IMR-90 (cell line): ENCODE measurements at regions not wholly inside any gene's neighbourhood (a gene's known extent, or its start where the extent isn't known, plus 50 kb on each side); places are given as distances from the start of the nearest gene placed in this dataset.
A peak's percentile ranks its signal among the peaks of the same experiment; 100 is the strongest.

Experiments
- ATAC-seq: fragments of 200-7000 bp; cut with Tn5 transposase; 2 replicates; pipeline ENCODE4 v1.9.1; 2020; ENCODE audit warnings: low read depth, mild to moderate bottlenecking, moderate library complexity
- BruUV-seq: library from RNA; stranded (reverse); fragments of 400-500 nt; replicated peaks from 2 replicates; lab custom pipeline; 2021; lab: Mats Ljungman, UMichigan
- CTCF ChIA-PET: fragments of 300-600 bp; formaldehyde crosslinking; extraction: SDS; loops from one replicate; lab custom pipeline; 2021; ENCODE audit warnings: antibody characterized with exemption; lab: Yijun Ruan, JAX
- POLR2A ChIA-PET: fragments of 300-600 bp; sonication (Branson Sonifier 250); formaldehyde crosslinking; loops from one replicate; lab custom pipeline; 2022; ENCODE audit warnings: antibody characterized with exemption; ENCODE audit not compliant: unreplicated experiment; lab: Charles Lee
- DNase-seq: peaks from one replicate; pipeline ENCODE4 v3.0.0; 2013
- H2AFZ ChIP-seq: replicated peaks from 2 replicates; pipeline ENCODE3; 2013; ENCODE audit warnings: low read length, mild to moderate bottlenecking; ENCODE audit not compliant: poor library complexity
- H2AK5ac ChIP-seq: 2 replicates; pipeline ENCODE4 v1.6.1; 2013; ENCODE audit warnings: low read depth, low read length, inconsistent platforms
- H2AK9ac ChIP-seq: replicated peaks from 2 replicates; pipeline ENCODE3; 2013; ENCODE audit warnings: mild to moderate bottlenecking, low read depth, low read length, moderate library complexity; ENCODE audit not compliant: poor library complexity
- H2BK120ac ChIP-seq: 2 replicates; pipeline ENCODE4 v1.6.1; 2013; ENCODE audit warnings: low read depth, low read length, inconsistent platforms
- H2BK15ac ChIP-seq: 3 replicates; pipeline ENCODE4 v1.6.1; 2013; ENCODE audit warnings: low read depth, low read length, inconsistent platforms
- H2BK20ac ChIP-seq: 2 replicates; pipeline ENCODE4 v1.6.1; 2013; ENCODE audit warnings: low read depth, mild to moderate bottlenecking, inconsistent platforms, low read length, moderate library complexity
- H2BK5ac ChIP-seq: 2 replicates; pipeline ENCODE4 v1.6.1; 2013; ENCODE audit warnings: mild to moderate bottlenecking, low read depth, low read length, inconsistent platforms; ENCODE audit not compliant: poor library complexity, severe bottlenecking
- H3K14ac ChIP-seq: replicated peaks from 2 replicates; pipeline ENCODE4 v1.6.1; 2013; ENCODE audit warnings: low read depth, low read length, inconsistent platforms
- H3K18ac ChIP-seq: 2 replicates; pipeline ENCODE4 v1.6.1; 2013; ENCODE audit warnings: low read depth, low read length, control low read depth
- H3K23ac ChIP-seq: 2 replicates; pipeline ENCODE4 v1.6.1; 2013; ENCODE audit warnings: low read depth, low read length, inconsistent platforms
- H3K27ac ChIP-seq: 2 replicates; pipeline ENCODE4 v1.5.1; 2013; ENCODE audit warnings: mild to moderate bottlenecking, control low read depth, low read length; ENCODE audit not compliant: insufficient read depth
- H3K27me3 ChIP-seq: 2 replicates; pipeline ENCODE4 v1.6.1; 2013; ENCODE audit warnings: low read length; ENCODE audit not compliant: control insufficient read depth, insufficient read depth
- H3K36me3 ChIP-seq: 2 replicates; pipeline ENCODE4 v1.6.1; 2013; ENCODE audit warnings: low read length, mixed read lengths; ENCODE audit not compliant: control insufficient read depth, insufficient read depth
- H3K4ac ChIP-seq: 2 replicates; pipeline ENCODE4 v1.6.1; 2013; ENCODE audit warnings: low read depth, low read length, inconsistent platforms
- H3K4me1 ChIP-seq: 2 replicates; pipeline ENCODE4 v1.6.1; 2013; ENCODE audit warnings: low read length, mixed read lengths; ENCODE audit not compliant: control insufficient read depth, insufficient read depth
- H3K4me2 ChIP-seq: 2 replicates; pipeline ENCODE4 v1.6.1; 2013; ENCODE audit warnings: low read depth, mild to moderate bottlenecking, control low read depth, low read length, moderate library complexity
- H3K4me3 ChIP-seq: 2 replicates; pipeline ENCODE4 v1.5.1; 2013; ENCODE audit warnings: low read depth, mild to moderate bottlenecking, control low read depth, low read length, moderate library complexity; ENCODE audit not compliant: insufficient read depth
- H3K56ac ChIP-seq: 2 replicates; pipeline ENCODE4 v1.6.1; 2013; ENCODE audit warnings: low read length, inconsistent platforms; ENCODE audit not compliant: insufficient read depth; ENCODE audit errors: extremely low read depth
- H3K79me1 ChIP-seq, 2 experiments: 2 replicates each; pipeline ENCODE4 v1.6.1; 2013; ENCODE audit warnings: low read length in 2 of 2, inconsistent platforms in 1 of 2, low read depth in 1 of 2
- H3K9ac ChIP-seq: 2 replicates; pipeline ENCODE4 v1.6.1; 2013; ENCODE audit warnings: low read depth, low read length, control low read depth
- H3K9me1 ChIP-seq: 2 replicates; pipeline ENCODE4 v1.6.1; 2013; ENCODE audit warnings: low read length, inconsistent platforms; ENCODE audit not compliant: insufficient read depth
- H3K9me3 ChIP-seq: 2 replicates; pipeline ENCODE4 v1.6.1; 2013; ENCODE audit warnings: low read length; ENCODE audit not compliant: control insufficient read depth, insufficient read depth
- H4K20me1 ChIP-seq: 2 replicates; pipeline ENCODE4 v1.6.1; 2013; ENCODE audit warnings: low read length, inconsistent platforms; ENCODE audit not compliant: insufficient read depth
- H4K5ac ChIP-seq: 2 replicates; pipeline ENCODE4 v1.6.1; 2013; ENCODE audit warnings: mild to moderate bottlenecking, low read depth, low read length, control low read depth
- H4K8ac ChIP-seq, 2 experiments: 2 replicates each; pipeline ENCODE4 v1.6.1; 2013; ENCODE audit warnings: low read depth in 2 of 2, low read length in 2 of 2, control low read depth in 1 of 2, inconsistent platforms in 1 of 2
- H4K91ac ChIP-seq: 2 replicates; pipeline ENCODE4 v1.6.1; 2013; ENCODE audit warnings: low read depth, low read length, inconsistent platforms; ENCODE audit not compliant: insufficient read depth
- MAFK ChIP-seq: IDR thresholded peaks from 2 replicates; pipeline ENCODE4 v1.6.1; 2012; ENCODE audit warnings: low read depth, low read length, improper control_type of control experiment
- RAD21 ChIP-seq: IDR thresholded peaks from 2 replicates; pipeline ENCODE4 v1.6.1; 2012; ENCODE audit warnings: low read length, improper control_type of control experiment
- WGBS, 2 experiments: methylation state at CpG; one replicate each; pipeline versions ENCODE4 v1.1.5 to v1.1.7; 2013; ENCODE audit warnings: missing lambda C conversion rate in 2 of 2; ENCODE audit not compliant: insufficient read length in 1 of 2; ENCODE audit errors: extremely low coverage in 2 of 2; 5-methylcytosine and 5-hydroxymethylcytosine counted together
- dilution Hi-C: fragments of 300-500 bp; cut with HindIII; formaldehyde crosslinking; loops from one replicate; pipeline ENCODE4 v1.14.3; 2018; ENCODE audit warnings: low sequenced_read_pairs; ENCODE audit not compliant: unreplicated experiment
- in situ Hi-C: fragments of 300-500 bp; cut with MboI; formaldehyde crosslinking; loops from 3 replicates; pipeline ENCODE4 v1.14.3; 2019; ENCODE audit warnings: low sequenced_read_pairs, inconsistent platforms, mixed read lengths
- intact Hi-C: fragments of 100-400 bp; cut with micrococcal nuclease; formaldehyde crosslinking; loops from 2 replicates; pipeline ENCODE4 v1.10.0; 2022

DNA sequence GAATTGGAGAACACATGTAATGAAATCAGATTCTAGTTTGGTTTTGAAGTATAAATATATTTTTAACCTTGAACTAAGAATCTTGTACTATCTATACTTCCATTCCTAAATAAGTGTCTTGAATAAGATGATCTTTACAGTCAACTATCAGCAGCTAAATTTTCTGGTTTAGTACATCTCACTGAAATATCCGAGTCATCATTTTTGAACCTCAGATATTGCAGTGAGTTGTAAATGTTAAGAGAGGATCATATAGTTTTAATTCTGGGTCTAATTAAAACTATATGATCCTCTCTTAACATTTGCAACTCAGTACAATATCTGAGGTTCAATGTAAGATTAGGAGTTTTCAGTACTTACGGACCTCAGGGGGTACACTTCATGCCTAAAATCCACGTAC, 768.8 kb upstream of the ADAMTS5 start:
- H3K14ac ChIP-seq = no peak overlapping the region
- intact Hi-C loops (no loop called here), dilution Hi-C loops (no loop called here), in situ Hi-C loops (no loop called here)
- no peak overlapping the region; the same call in 1 of the 2 replicates for H3K4ac ChIP-seq
- H4K5ac ChIP-seq = no peak overlapping the region
- ChIA-PET CTCF (no interaction called here), POLR2A (no interaction called here)
- H3K79me1 ChIP-seq = no peaks in the 10 kb centered on the region
- no peak overlapping the region for H3K4me2 ChIP-seq
- H2BK120ac ChIP-seq = peak overlapping the region; percentile 67; the same call in 1 of the 2 replicates
- H3K9me1 ChIP-seq = no peaks in the 10 kb centered on the region
- peak overlapping the region; percentile 38; the same call in 1 of the 2 replicates for H2AK5ac ChIP-seq
- no peak overlapping the region for H2AFZ ChIP-seq
- no peak overlapping the region for H3K9ac ChIP-seq
- H3K4me1 ChIP-seq = peaks cover 1% of the 10 kb centered on the region; the same call in 1 of the 2 replicates
- H2BK5ac ChIP-seq = no peak overlapping the region
- H2BK15ac ChIP-seq = peak overlapping the region; percentile 48; the same call in 1 of the 3 replicates
- no TSS peak for BruUV-seq
- H3K36me3 ChIP-seq = no peaks in the 10 kb centered on the region
- H3K56ac ChIP-seq = no peak overlapping the region
- H3K9me3 ChIP-seq = peaks cover 3% of the 10 kb centered on the region; the same call in 1 of the 2 replicates
- no peak overlapping the region for H3K27ac ChIP-seq
- H4K8ac ChIP-seq = no peak overlapping the region
- TF ChIP-seq MAFK (peak; percentile 97), RAD21 (no peak)
- DNase-seq = no peak
- H4K91ac ChIP-seq = 0 out of 2 replicates have a peak overlapping the region, but pooled peaks have one; percentile 36
- H2BK20ac ChIP-seq = peak overlapping the region; percentile 44
- WGBS, 2 experiments = no CpG with 5 or more reads among the region's 3 CpGs
- ATAC-seq = no peak
- no peak overlapping the region for H3K18ac ChIP-seq
- no peaks in the 10 kb centered on the region for H3K27me3 ChIP-seq
- H2AK9ac ChIP-seq = no peak overlapping the region
- H3K23ac ChIP-seq = no peak overlapping the region
- no peaks in the 10 kb centered on the region for H4K20me1 ChIP-seq
- H3K4me3 ChIP-seq = no peak overlapping the region
